Trophoblast cell (in vitro differentiated cells and primary cell): ENCODE measurements at regions not wholly inside any gene's neighbourhood (a gene's known extent, or its start where the extent isn't known, plus 50 kb on each side); places are given as distances from the start of the nearest gene placed in this dataset.

Experiments used
- DNase-seq, 2 donors: peaks; one replicate each; pipeline ENCODE4 v3.0.0-alpha.2; 2016
- H2AFZ ChIP-seq: 2 replicates; pipeline ENCODE4 v1.6.1; 2013; ENCODE audit warnings: low read length, moderate library complexity, mild to moderate bottlenecking; ENCODE audit not compliant: insufficient read depth, poor library complexity
- H2AK5ac ChIP-seq: 2 replicates; pipeline ENCODE4 v1.6.1; 2013; ENCODE audit warnings: mild to moderate bottlenecking, low read length
- H2BK120ac ChIP-seq: 2 replicates; pipeline ENCODE4 v1.6.1; 2013; ENCODE audit warnings: low read length, mild to moderate bottlenecking, moderate library complexity; ENCODE audit not compliant: insufficient read depth, poor library complexity
- H2BK12ac ChIP-seq: 2 replicates; pipeline ENCODE4 v1.6.1; 2013; ENCODE audit warnings: mild to moderate bottlenecking, low read length, moderate library complexity
- H2BK5ac ChIP-seq: 2 replicates; pipeline ENCODE4 v1.6.1; 2013; ENCODE audit warnings: low read length, low read depth, moderate library complexity, mild to moderate bottlenecking; ENCODE audit not compliant: poor library complexity
- H3K14ac ChIP-seq: 2 replicates; pipeline ENCODE4 v1.6.1; 2013; ENCODE audit warnings: mild to moderate bottlenecking, low read length
- H3K18ac ChIP-seq: 2 replicates; pipeline ENCODE4 v1.6.1; 2013; ENCODE audit warnings: mild to moderate bottlenecking, low read length
- H3K23ac ChIP-seq: 2 replicates; pipeline ENCODE4 v1.6.1; 2013; ENCODE audit warnings: low read length
- H3K27ac ChIP-seq: 2 replicates; pipeline ENCODE4 v1.5.1; 2013; ENCODE audit warnings: low read depth, mild to moderate bottlenecking, inconsistent platforms, low read length, moderate library complexity
- H3K27me3 ChIP-seq: 2 replicates; pipeline ENCODE4 v1.6.1; 2013; ENCODE audit warnings: inconsistent platforms, mild to moderate bottlenecking, low read length, moderate library complexity; ENCODE audit not compliant: insufficient read depth
- H3K36me3 ChIP-seq, 2 experiments: 1 replicate in 1 of 2; 2 replicates in 1 of 2; pipeline ENCODE4 v1.6.1; 2013; ENCODE audit warnings: low read length in 2 of 2, mild to moderate bottlenecking in 2 of 2, moderate library complexity in 1 of 2; ENCODE audit not compliant: insufficient read depth in 2 of 2, control insufficient read depth in 1 of 2
- H3K4ac ChIP-seq: 2 replicates; pipeline ENCODE4 v1.6.1; 2013; ENCODE audit warnings: low read depth, mild to moderate bottlenecking, low read length, moderate library complexity
- H3K4me1 ChIP-seq, 2 experiments: 1 replicate in 1 of 2; 2 replicates in 1 of 2; pipeline ENCODE4 v1.6.1; 2013; ENCODE audit warnings: low read length in 2 of 2, mild to moderate bottlenecking in 2 of 2, moderate library complexity in 1 of 2; ENCODE audit not compliant: insufficient read depth in 2 of 2, control insufficient read depth in 1 of 2
- H3K4me2 ChIP-seq: 2 replicates; pipeline ENCODE4 v1.6.1; 2013; ENCODE audit warnings: inconsistent platforms, mild to moderate bottlenecking, low read length, moderate library complexity
- H3K4me3 ChIP-seq: 2 replicates; pipeline ENCODE4 v1.5.1; 2013; ENCODE audit warnings: mild to moderate bottlenecking, low read depth, low read length, inconsistent platforms
- H3K79me1 ChIP-seq: one replicate; pipeline ENCODE4 v1.6.1; 2013; ENCODE audit warnings: low read length
- H3K79me2 ChIP-seq: 2 replicates; pipeline ENCODE4 v1.6.1; 2013; ENCODE audit warnings: low read length, mild to moderate bottlenecking; ENCODE audit not compliant: control insufficient read depth, insufficient read depth, poor library complexity
- H3K9ac ChIP-seq: 2 replicates; pipeline ENCODE4 v1.6.1; 2013; ENCODE audit warnings: mild to moderate bottlenecking, low read length
- H3K9me3 ChIP-seq: 2 replicates; pipeline ENCODE4 v1.6.1; 2013; ENCODE audit warnings: low read depth, mild to moderate bottlenecking, control low read depth, inconsistent platforms, low read length; ENCODE audit not compliant: insufficient read depth
- H4K12ac ChIP-seq: 2 replicates; pipeline ENCODE4 v1.6.1; 2013; ENCODE audit warnings: low read depth, mild to moderate bottlenecking, low read length, moderate library complexity
- H4K8ac ChIP-seq: 2 replicates; pipeline ENCODE4 v1.6.1; 2013; ENCODE audit warnings: low read depth, mild to moderate bottlenecking, low read length, moderate library complexity
- H4K91ac ChIP-seq: one replicate; pipeline ENCODE4 v1.6.1; 2013; ENCODE audit warnings: low read depth, mild to moderate bottlenecking, low read length, moderate library complexity
- WGBS: extraction: QIAGEN DNeasy Blood & Tissue Kit; methylation state at CpG from one replicate; pipeline ENCODE4 v1.1.7; 2013; ENCODE audit warnings: missing lambda C conversion rate; ENCODE audit not compliant: insufficient read length, insufficient coverage; ENCODE audit errors: extremely low coverage; 5-methylcytosine and 5-hydroxymethylcytosine counted together

GRCh38 chr7:51680594-51681399, 364.2 kb upstream of the COBL start:
- H3K27ac ChIP-seq = no peak overlapping the region
- H3K79me1 ChIP-seq = no peaks in the 10 kb centered on the region
- no peak overlapping the region for H3K4me2 ChIP-seq
- no peak overlapping the region for H4K12ac ChIP-seq
- no peak overlapping the region for H3K23ac ChIP-seq
- H2BK120ac ChIP-seq = no peak overlapping the region
- H4K91ac ChIP-seq = no peak overlapping the region
- no peak overlapping the region for H2BK12ac ChIP-seq
- H3K9ac ChIP-seq = no peak overlapping the region
- no peak overlapping the region for H2AK5ac ChIP-seq
- no peaks in the 10 kb centered on the region for H3K36me3 ChIP-seq
- no CpG with 5 or more reads among the region's 13 CpGs for WGBS
- H3K4me1 ChIP-seq = no peaks in the 10 kb centered on the region
- H2BK5ac ChIP-seq = no peak overlapping the region
- no peaks in the 10 kb centered on the region for H3K9me3 ChIP-seq
- no peak overlapping the region for H4K8ac ChIP-seq
- no peak overlapping the region for H3K18ac ChIP-seq
- H3K4ac ChIP-seq = no peak overlapping the region
- H3K27me3 ChIP-seq = no peaks in the 10 kb centered on the region
- H3K79me2 ChIP-seq = no peaks in the 10 kb centered on the region
- no peak overlapping the region for H2AFZ ChIP-seq
- H3K4me3 ChIP-seq = no peak overlapping the region
- no peak for DNase-seq
- no peak overlapping the region for H3K14ac ChIP-seq

- no CpG with 5 or more reads among the region's 9 CpGs for WGBS
- Histone ChIP-seq H4K12ac (no peak overlapping the region), H3K9ac (no peak overlapping the region), H3K79me1 (no peaks in the 10 kb centered on the region), H3K4ac (no peak overlapping the region), H3K27me3 (no peaks in the 10 kb centered on the region), H2AFZ (no peak overlapping the region), H3K79me2 (no peaks in the 10 kb centered on the region), H3K23ac (no peak overlapping the region), H3K18ac (no peak overlapping the region), H3K9me3 (no peaks in the 10 kb centered on the region), H2BK120ac (no peak overlapping the region), H4K8ac (no peak overlapping the region), H3K14ac (no peak overlapping the region), H2BK12ac (no peak overlapping the region), H4K91ac (no peak overlapping the region), H3K27ac (no peak overlapping the region), H3K4me1 (no peaks in the 10 kb centered on the region), H2AK5ac (no peak overlapping the region), H3K4me3 (no peak overlapping the region), H2BK5ac (no peak overlapping the region), H3K4me2 (no peak overlapping the region), H3K36me3 (no peaks in the 10 kb centered on the region)
- no peak for DNase-seq
These were observed 362.7 kb upstream of the COBL start for GRCh38 chr7:51679358-51679757.

DNA sequence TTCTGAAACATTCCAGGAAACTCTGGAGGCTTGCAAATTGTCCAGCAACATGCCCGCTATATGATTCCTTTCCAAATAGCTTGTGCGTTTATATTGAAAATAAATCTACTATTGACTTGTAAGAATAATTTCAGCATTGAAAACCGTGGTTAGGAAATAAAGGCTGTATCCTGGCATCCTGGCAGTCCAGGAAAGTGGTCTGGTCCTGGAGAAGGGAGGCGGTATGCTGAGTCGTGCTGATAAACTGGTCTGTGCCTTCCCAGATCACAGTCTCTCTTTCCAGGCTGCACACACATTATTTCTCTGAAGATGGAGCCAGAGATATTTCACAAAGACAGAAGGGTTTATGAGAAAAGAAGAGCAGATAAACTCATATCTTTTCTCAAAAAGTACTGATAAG, 350.1 kb upstream of the COBL start:
- Histone ChIP-seq H3K27ac (no peak overlapping the region), H3K4ac (no peak overlapping the region), H3K9ac (no peak overlapping the region), H4K12ac (no peak overlapping the region), H4K8ac (no peak overlapping the region), H3K36me3 (no peaks in the 10 kb centered on the region), H2AK5ac (no peak overlapping the region), H2BK120ac (no peak overlapping the region), H2BK5ac (no peak overlapping the region), H3K18ac (no peak overlapping the region), H3K4me2 (no peak overlapping the region), H3K4me1 (no peaks in the 10 kb centered on the region), H2AFZ (no peak overlapping the region), H3K79me2 (no peaks in the 10 kb centered on the region), H3K9me3 (no peaks in the 10 kb centered on the region), H3K4me3 (no peak overlapping the region), H3K14ac (no peak overlapping the region), H3K23ac (no peak overlapping the region), H3K79me1 (no peaks in the 10 kb centered on the region), H3K27me3 (no peaks in the 10 kb centered on the region), H2BK12ac (no peak overlapping the region), H4K91ac (no peak overlapping the region)
- DNase-seq = no peak
- no CpG with 5 or more reads among the region's 5 CpGs for WGBS

DNA sequence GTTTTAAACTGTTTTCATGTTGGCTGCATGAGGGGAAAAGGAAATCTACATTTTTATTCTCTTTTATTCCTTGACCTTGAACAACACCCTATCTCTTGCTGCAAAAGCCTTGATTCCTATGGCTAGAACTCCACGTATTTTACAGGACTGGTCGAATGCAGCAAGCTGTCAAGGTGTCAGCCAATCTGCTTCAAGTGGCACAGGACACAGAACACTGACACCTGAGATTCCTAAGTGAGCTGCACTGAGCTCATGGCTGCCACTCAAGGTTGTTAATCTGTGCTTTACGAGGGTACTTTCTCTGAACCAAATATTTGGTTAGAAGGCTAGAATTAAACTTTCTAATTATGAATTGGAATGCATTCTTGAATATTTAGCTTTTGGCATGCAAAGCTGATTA, 349.7 kb upstream of the COBL start:
- Histone ChIP-seq H4K8ac (no peak overlapping the region), H3K18ac (no peak overlapping the region), H3K27ac (no peak overlapping the region), H4K91ac (no peak overlapping the region), H2AK5ac (no peak overlapping the region), H2AFZ (no peak overlapping the region), H3K27me3 (no peaks in the 10 kb centered on the region), H3K4ac (no peak overlapping the region), H3K79me2 (no peaks in the 10 kb centered on the region), H2BK120ac (no peak overlapping the region), H4K12ac (no peak overlapping the region), H3K4me2 (no peak overlapping the region), H3K79me1 (no peaks in the 10 kb centered on the region), H2BK5ac (no peak overlapping the region), H3K36me3 (no peaks in the 10 kb centered on the region), H2BK12ac (no peak overlapping the region), H3K14ac (no peak overlapping the region), H3K9ac (no peak overlapping the region), H3K23ac (no peak overlapping the region), H3K4me3 (no peak overlapping the region), H3K4me1 (no peaks in the 10 kb centered on the region), H3K9me3 (no peaks in the 10 kb centered on the region)
- WGBS = no CpG with 5 or more reads among the region's 3 CpGs
- no peak for DNase-seq
